22Rv1 (cell line): ENCODE measurements at regions not wholly inside any gene's neighbourhood (a gene's known extent, or its start where the extent isn't known, plus 50 kb on each side); places are given as distances from the start of the nearest gene placed in this dataset.

Experiments
- ZFX ChIP-seq: fragments of 450-650 bp; IDR thresholded peaks from 2 replicates; pipeline ENCODE4 v1.6.1; 2017; ENCODE audit warnings: antibody characterized with exemption, borderline replicate concordance
- TF ChIP-seq, protein P1 (sequence below): fragments of 450-650 bp; IDR thresholded peaks from 2 replicates; pipeline ENCODE4 v1.5.1; 2017; ENCODE audit warnings: mild to moderate bottlenecking

DNA sequence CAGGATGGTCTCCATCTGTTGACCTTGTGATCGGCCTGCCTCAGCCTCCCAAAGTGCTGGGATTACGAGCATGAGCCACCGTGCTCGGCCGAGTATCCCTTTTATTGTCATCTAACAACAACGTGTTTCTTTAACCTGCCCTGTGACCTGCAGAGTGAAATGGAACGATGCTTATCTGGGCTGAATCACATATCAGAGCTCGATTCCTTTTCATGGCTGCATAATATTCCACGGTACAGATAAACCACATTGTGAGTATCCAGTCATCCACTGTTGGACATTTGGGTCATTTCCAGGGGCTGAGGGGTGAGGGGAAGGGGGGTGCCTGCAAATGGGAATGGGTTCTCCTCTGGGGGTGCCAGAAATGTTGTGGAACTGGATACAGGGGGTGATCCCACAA lies 260.0 kb downstream of the ASMT start:
- no peak for TF ChIP-seq ZFX
- TF ChIP-seq, protein P1, sequence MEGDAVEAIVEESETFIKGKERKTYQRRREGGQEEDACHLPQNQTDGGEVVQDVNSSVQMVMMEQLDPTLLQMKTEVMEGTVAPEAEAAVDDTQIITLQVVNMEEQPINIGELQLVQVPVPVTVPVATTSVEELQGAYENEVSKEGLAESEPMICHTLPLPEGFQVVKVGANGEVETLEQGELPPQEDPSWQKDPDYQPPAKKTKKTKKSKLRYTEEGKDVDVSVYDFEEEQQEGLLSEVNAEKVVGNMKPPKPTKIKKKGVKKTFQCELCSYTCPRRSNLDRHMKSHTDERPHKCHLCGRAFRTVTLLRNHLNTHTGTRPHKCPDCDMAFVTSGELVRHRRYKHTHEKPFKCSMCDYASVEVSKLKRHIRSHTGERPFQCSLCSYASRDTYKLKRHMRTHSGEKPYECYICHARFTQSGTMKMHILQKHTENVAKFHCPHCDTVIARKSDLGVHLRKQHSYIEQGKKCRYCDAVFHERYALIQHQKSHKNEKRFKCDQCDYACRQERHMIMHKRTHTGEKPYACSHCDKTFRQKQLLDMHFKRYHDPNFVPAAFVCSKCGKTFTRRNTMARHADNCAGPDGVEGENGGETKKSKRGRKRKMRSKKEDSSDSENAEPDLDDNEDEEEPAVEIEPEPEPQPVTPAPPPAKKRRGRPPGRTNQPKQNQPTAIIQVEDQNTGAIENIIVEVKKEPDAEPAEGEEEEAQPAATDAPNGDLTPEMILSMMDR: no peak
